Mesendoderm (in vitro differentiated cells): ENCODE measurements at regions not wholly inside any gene's neighbourhood (a gene's known extent, or its start where the extent isn't known, plus 50 kb on each side); places are given as distances from the start of the nearest gene placed in this dataset.

Experiments
- DNase-seq: peaks from one replicate; pipeline ENCODE4 v3.0.0; 2013
- H2AK5ac ChIP-seq: 2 replicates; pipeline ENCODE4 v1.6.1; 2013; ENCODE audit warnings: low read length, inconsistent platforms
- H2BK120ac ChIP-seq: 2 replicates; pipeline ENCODE4 v1.6.1; 2013; ENCODE audit warnings: low read depth, mild to moderate bottlenecking, low read length, moderate library complexity, mixed read lengths
- H2BK15ac ChIP-seq: replicated peaks from 2 replicates; pipeline ENCODE4 v1.6.1; 2013; ENCODE audit warnings: low read depth, mild to moderate bottlenecking, moderate library complexity
- H2BK5ac ChIP-seq: 2 replicates; pipeline ENCODE4 v1.6.1; 2013; ENCODE audit warnings: low read length, inconsistent platforms
- H3K18ac ChIP-seq: 2 replicates; pipeline ENCODE4 v1.6.1; 2013; ENCODE audit warnings: mild to moderate bottlenecking, low read length, mixed read lengths
- H3K23ac ChIP-seq: one replicate; pipeline ENCODE4 v1.6.1; 2013; ENCODE audit warnings: low read length
- H3K27ac ChIP-seq: 2 replicates; pipeline ENCODE4 v1.5.1; 2013; ENCODE audit warnings: low read depth, mild to moderate bottlenecking, inconsistent platforms, low read length, moderate library complexity
- H3K27me3 ChIP-seq: 2 replicates; pipeline ENCODE4 v1.6.1; 2013; ENCODE audit warnings: low read length, control low read depth, mild to moderate bottlenecking, inconsistent platforms; ENCODE audit not compliant: insufficient read depth, poor library complexity
- H3K36me3 ChIP-seq: 2 replicates; pipeline ENCODE4 v1.6.1; 2013; ENCODE audit warnings: low read length, inconsistent platforms; ENCODE audit not compliant: control insufficient read depth, insufficient read depth
- H3K4ac ChIP-seq: one replicate; pipeline ENCODE4 v1.6.1; 2013; ENCODE audit warnings: low read depth, mild to moderate bottlenecking, low read length, moderate library complexity
- H3K4me1 ChIP-seq: 2 replicates; pipeline ENCODE4 v1.6.1; 2013; ENCODE audit warnings: low read depth, low read length, inconsistent platforms; ENCODE audit not compliant: control insufficient read depth
- H3K4me2 ChIP-seq: 2 replicates; pipeline ENCODE4 v1.6.1; 2013; ENCODE audit warnings: low read length
- H3K4me3 ChIP-seq: 2 replicates; pipeline ENCODE4 v1.5.1; 2013; ENCODE audit warnings: mild to moderate bottlenecking, low read length
- H3K56ac ChIP-seq: one replicate; pipeline ENCODE4 v1.6.1; 2013; ENCODE audit warnings: low read length
- H3K79me1 ChIP-seq: 2 replicates; pipeline ENCODE4 v1.6.1; 2013; ENCODE audit warnings: low read length, inconsistent platforms
- H3K79me2 ChIP-seq: 2 replicates; pipeline ENCODE4 v1.6.1; 2013; ENCODE audit warnings: mild to moderate bottlenecking, low read length; ENCODE audit not compliant: control insufficient read depth, insufficient read depth
- H3K9ac ChIP-seq: 2 replicates; pipeline ENCODE4 v1.6.1; 2013; ENCODE audit warnings: low read length, inconsistent platforms
- H4K5ac ChIP-seq: one replicate; pipeline ENCODE4 v1.6.1; 2013; ENCODE audit warnings: low read length
- H4K8ac ChIP-seq: one replicate; pipeline ENCODE4 v1.6.1; 2013; ENCODE audit warnings: low read depth, mild to moderate bottlenecking, control low read depth, low read length, moderate library complexity
- WGBS: extraction: QIAGEN DNeasy Blood & Tissue Kit; methylation state at CpG from one replicate; pipeline ENCODE4 v1.1.7; 2013; ENCODE audit warnings: low lambda C conversion rate, missing lambda C conversion rate; ENCODE audit not compliant: insufficient coverage; ENCODE audit errors: extremely low coverage; 5-methylcytosine and 5-hydroxymethylcytosine counted together

GRCh38 chr3:22292681-22293080 lies 541.7 kb upstream of the ZNF385D start:
- H3K18ac ChIP-seq, result no peak overlapping the region
- no peak overlapping the region for H3K4ac ChIP-seq
- no peak overlapping the region for H3K56ac ChIP-seq
- H2BK15ac ChIP-seq, result no peak overlapping the region
- H3K79me2 ChIP-seq, result no peaks in the 10 kb centered on the region
- no peak overlapping the region for H2BK120ac ChIP-seq
- H3K4me3 ChIP-seq, result no peak overlapping the region
- no peak overlapping the region for H4K5ac ChIP-seq
- no peak overlapping the region for H3K27ac ChIP-seq
- no peak overlapping the region for H2BK5ac ChIP-seq
- H3K4me1 ChIP-seq, result no peaks in the 10 kb centered on the region
- no peak overlapping the region for H3K4me2 ChIP-seq
- H3K27me3 ChIP-seq, result no peaks in the 10 kb centered on the region
- H2AK5ac ChIP-seq, result no peak overlapping the region
- H3K9ac ChIP-seq, result no peak overlapping the region
- no peaks in the 10 kb centered on the region for H3K79me1 ChIP-seq
- no peak overlapping the region for H4K8ac ChIP-seq
- H3K36me3 ChIP-seq, result no peaks in the 10 kb centered on the region
- DNase-seq, result no peak
- no peak overlapping the region for H3K23ac ChIP-seq

DNA sequence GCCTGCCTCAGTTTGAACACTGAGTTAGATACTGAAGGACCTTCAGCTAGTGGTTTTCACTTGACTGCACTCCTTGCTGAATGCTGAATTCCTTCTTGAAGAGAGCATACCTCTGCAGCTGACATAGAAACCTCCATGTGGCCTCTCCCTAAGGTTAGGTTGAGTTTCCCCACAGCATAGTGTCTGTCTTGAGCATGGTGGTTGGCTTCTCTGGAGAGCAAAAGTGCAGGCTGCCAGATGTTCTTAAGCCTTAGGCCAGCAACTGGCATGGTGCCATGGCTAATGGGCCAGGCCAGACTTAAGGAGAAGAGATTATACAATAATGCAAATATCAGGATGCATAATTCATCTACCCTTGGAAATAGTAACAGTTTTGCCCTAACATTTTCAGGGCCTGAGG lies 545.6 kb upstream of the ZNF385D start:
- Histone ChIP-seq H3K4me2 (no peak overlapping the region), H3K4me3 (no peak overlapping the region), H2BK5ac (no peak overlapping the region), H3K4me1 (no peaks in the 10 kb centered on the region), H3K4ac (no peak overlapping the region), H3K27ac (no peak overlapping the region), H2BK15ac (no peak overlapping the region), H3K79me1 (no peaks in the 10 kb centered on the region), H3K9ac (no peak overlapping the region), H3K56ac (no peak overlapping the region), H3K27me3 (no peaks in the 10 kb centered on the region), H2AK5ac (no peak overlapping the region), H3K18ac (no peak overlapping the region), H2BK120ac (no peak overlapping the region), H3K23ac (no peak overlapping the region), H3K36me3 (no peaks in the 10 kb centered on the region), H4K5ac (no peak overlapping the region), H4K8ac (no peak overlapping the region), H3K79me2 (no peaks in the 10 kb centered on the region)
- DNase-seq, result no peak

- no peak overlapping the region for H3K4me3 ChIP-seq
- no peaks in the 10 kb centered on the region for H3K4me1 ChIP-seq
- H3K9ac ChIP-seq, result no peak overlapping the region
- H3K79me1 ChIP-seq, result no peaks in the 10 kb centered on the region
- no peak overlapping the region for H2BK5ac ChIP-seq
- no peaks in the 10 kb centered on the region for H3K27me3 ChIP-seq
- H3K56ac ChIP-seq, result no peak overlapping the region
- no peak overlapping the region for H3K4me2 ChIP-seq
- H4K8ac ChIP-seq, result no peak overlapping the region
- no peak overlapping the region for H4K5ac ChIP-seq
- no peak overlapping the region for H2BK120ac ChIP-seq
- whole genome bisulfite sequencing, result no CpG with 5 or more reads among the region's 4 CpGs
- no peak overlapping the region for H2AK5ac ChIP-seq
- H3K23ac ChIP-seq, result no peak overlapping the region
- no peak overlapping the region for H3K18ac ChIP-seq
- no peaks in the 10 kb centered on the region for H3K79me2 ChIP-seq
- H3K36me3 ChIP-seq, result no peaks in the 10 kb centered on the region
- no peak for DNase-seq
- H2BK15ac ChIP-seq, result no peak overlapping the region
- no peak overlapping the region for H3K4ac ChIP-seq
- H3K27ac ChIP-seq, result no peak overlapping the region
These were observed 546.4 kb upstream of the ZNF385D start for GRCh38 chr3:22297436-22297835.

- peak; percentile 79 for DNase-seq
- Histone ChIP-seq H2AK5ac (no peak overlapping the region), H3K23ac (no peak overlapping the region), H3K27me3 (no peaks in the 10 kb centered on the region), H3K36me3 (no peaks in the 10 kb centered on the region), H3K4me2 (no peak overlapping the region), H2BK5ac (no peak overlapping the region), H3K4me3 (no peak overlapping the region), H3K4me1 (no peaks in the 10 kb centered on the region), H3K9ac (no peak overlapping the region), H3K4ac (no peak overlapping the region), H3K18ac (no peak overlapping the region), H3K79me1 (no peaks in the 10 kb centered on the region), H2BK15ac (no peak overlapping the region), H4K8ac (no peak overlapping the region), H4K5ac (no peak overlapping the region), H3K79me2 (no peaks in the 10 kb centered on the region), H3K27ac (no peak overlapping the region), H2BK120ac (no peak overlapping the region), H3K56ac (no peak overlapping the region)
- no CpG with 5 or more reads among the region's 3 CpGs for WGBS
These were observed 555.4 kb upstream of the ZNF385D start for GRCh38 chr3:22306454-22306853.

GRCh38 chr3:22308871-22309270 lies 557.9 kb upstream of the ZNF385D start:
- H3K27me3 ChIP-seq, result no peaks in the 10 kb centered on the region
- H3K4me3 ChIP-seq, result no peak overlapping the region
- no peak overlapping the region for H2BK5ac ChIP-seq
- no peak overlapping the region for H4K8ac ChIP-seq
- no peak overlapping the region for H3K4me2 ChIP-seq
- no peak overlapping the region for H3K9ac ChIP-seq
- no peak overlapping the region for H3K23ac ChIP-seq
- no peak overlapping the region for H3K27ac ChIP-seq
- H2BK120ac ChIP-seq, result no peak overlapping the region
- H2BK15ac ChIP-seq, result no peak overlapping the region
- DNase-seq, result no peak
- no CpG with 5 or more reads among the region's 1 CpG for WGBS
- H3K36me3 ChIP-seq, result no peaks in the 10 kb centered on the region
- H3K4ac ChIP-seq, result no peak overlapping the region
- no peak overlapping the region for H2AK5ac ChIP-seq
- H4K5ac ChIP-seq, result no peak overlapping the region
- H3K79me2 ChIP-seq, result no peaks in the 10 kb centered on the region
- H3K4me1 ChIP-seq, result no peaks in the 10 kb centered on the region
- no peak overlapping the region for H3K18ac ChIP-seq
- H3K79me1 ChIP-seq, result no peaks in the 10 kb centered on the region
- no peak overlapping the region for H3K56ac ChIP-seq

- H3K56ac ChIP-seq, result no peak overlapping the region
- H2BK120ac ChIP-seq, result no peak overlapping the region
- no peak overlapping the region for H3K4me3 ChIP-seq
- no peaks in the 10 kb centered on the region for H3K4me1 ChIP-seq
- no peak overlapping the region for H4K5ac ChIP-seq
- H3K27ac ChIP-seq, result no peak overlapping the region
- no peaks in the 10 kb centered on the region for H3K79me2 ChIP-seq
- no peak for DNase-seq
- no peak overlapping the region for H3K23ac ChIP-seq
- no peak overlapping the region for H2BK15ac ChIP-seq
- H2BK5ac ChIP-seq, result no peak overlapping the region
- H3K79me1 ChIP-seq, result no peaks in the 10 kb centered on the region
- H4K8ac ChIP-seq, result no peak overlapping the region
- H3K27me3 ChIP-seq, result no peaks in the 10 kb centered on the region
- H3K4ac ChIP-seq, result no peak overlapping the region
- H3K4me2 ChIP-seq, result no peak overlapping the region
- no peak overlapping the region for H2AK5ac ChIP-seq
- H3K18ac ChIP-seq, result no peak overlapping the region
- no peaks in the 10 kb centered on the region for H3K36me3 ChIP-seq
- no peak overlapping the region for H3K9ac ChIP-seq
- no CpG with 5 or more reads among the region's 1 CpG for WGBS
These were observed 564.9 kb upstream of the ZNF385D start for GRCh38 chr3:22315925-22316324.
